Pancreas (tissue), 10 donors: ENCODE measurements at regions not wholly inside any gene's neighbourhood (a gene's known extent, or its start where the extent isn't known, plus 50 kb on each side); places are given as distances from the start of the nearest gene placed in this dataset.

Experiments used
- ATAC-seq, 4 donors: fragments of 200-7000 bp; cut with Tn5 transposase; one replicate each; pipeline versions ENCODE4 v1.8.0 to v1.9.1; 2020; ENCODE audit warnings: mild to moderate bottlenecking in 4 of 4, moderate library complexity in 4 of 4
- DNase-seq, 6 donors: peaks; one replicate each; pipeline ENCODE4 v3.0.0-alpha.2; 2020
- FAIRE-seq: peaks from 2 replicates; lab custom pipeline; 2012; peaks lifted over from hg19 to GRCh38; lab: Jason Lieb, UNC
- H3K27ac ChIP-seq, 4 donors: fragments of 200-600 bp; sonication (generic); 1 replicate in 3 of 4; 2 replicates in 1 of 4; pipeline versions ENCODE4 v1.5.0 to v1.8.0; 2020
- H3K27me3 ChIP-seq, 4 donors: fragments of 200-600 bp; one replicate each; pipeline ENCODE4 v1.8.0; 2021
- H3K36me3 ChIP-seq, 3 donors: fragments of 200-600 bp; sonication (generic) in 1 of 3; one replicate each; pipeline versions ENCODE4 v1.5.0 to v1.8.0; 2020 to 2021
- H3K4me1 ChIP-seq, 3 donors: fragments of 200-600 bp; one replicate each; pipeline ENCODE4 v1.8.0; 2021
- H3K4me3 ChIP-seq, 4 donors: fragments of 200-600 bp; sonication (generic) in 2 of 4; one replicate each; pipeline versions ENCODE4 v1.5.0 to v1.8.0; 2020 to 2021
- H3K9me3 ChIP-seq, 4 donors: fragments of 200-600 bp; one replicate each; pipeline ENCODE4 v1.8.0; 2021
- WGBS, 2 donors: extraction: QIAGEN DNeasy Blood & Tissue Kit; methylation state at CpG; one replicate each; pipeline ENCODE4 v1.1.7; 2013; 5-methylcytosine and 5-hydroxymethylcytosine counted together
- intact Hi-C, 3 donors: fragments of 100-400 bp; cut with DNase I; formaldehyde crosslinking; loops; one replicate each; pipeline versions ENCODE4 v1.11.1 to v1.14.2; 2022
- TF ChIP-seq, protein P1 (sequence below), 4 donors: fragments of 200-600 bp; sonication (generic) in 3 of 4; IDR thresholded peaks; one replicate each; pipeline versions ENCODE4 v1.5.0 to v1.8.0; 2021; ENCODE audit warnings: antibody characterized with exemption in 4 of 4
- donor health status: healthy with polysubstance abuse.
- donor health status: DM: no; HTN: no; CAD: no; lungs with moderate emphysema.
- donor health status: DM: no; HTN: no; CAD: no.
- donor health status: control.
- donor health status: control.
- donor health status: Bipolar disorder and iron deficiency.
- donor health status: DM: yes; HTN: yes; CAD: no.
- donor health status: DM: no; HTN: no; CAD: no.
- donor health status: DM: no; HTN: no; CAD: no.
- donor health status: DM: yes; HTN: yes; CAD: no.

DNA sequence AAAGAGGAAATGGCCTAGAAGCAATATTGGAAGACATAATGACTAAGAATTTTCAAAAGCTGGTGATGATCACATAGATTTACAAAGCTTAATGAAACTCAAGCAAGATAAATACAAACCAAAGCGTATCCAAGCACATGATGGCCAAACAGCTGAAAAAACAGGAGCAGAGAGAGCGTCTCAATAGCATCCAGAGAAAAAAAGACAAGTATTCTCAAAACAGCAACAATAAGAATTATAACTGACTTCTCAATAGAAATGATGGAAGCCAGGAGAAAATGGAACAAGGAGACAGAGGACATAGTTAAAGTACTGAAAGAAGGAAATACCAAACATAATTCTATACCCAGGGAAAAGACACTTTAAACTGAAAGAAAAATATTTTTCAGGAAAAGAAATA is 437.2 kb upstream of the TNP1 start:
- ATAC-seq (no peak), DNase-seq (no peak), FAIRE-seq (no peak)
- no peak overlapping the region for H3K27ac ChIP-seq
- intact Hi-C loops, result no loop called here
- no peaks in the 10 kb centered on the region for H3K27me3 ChIP-seq
- TF ChIP-seq, protein P1, sequence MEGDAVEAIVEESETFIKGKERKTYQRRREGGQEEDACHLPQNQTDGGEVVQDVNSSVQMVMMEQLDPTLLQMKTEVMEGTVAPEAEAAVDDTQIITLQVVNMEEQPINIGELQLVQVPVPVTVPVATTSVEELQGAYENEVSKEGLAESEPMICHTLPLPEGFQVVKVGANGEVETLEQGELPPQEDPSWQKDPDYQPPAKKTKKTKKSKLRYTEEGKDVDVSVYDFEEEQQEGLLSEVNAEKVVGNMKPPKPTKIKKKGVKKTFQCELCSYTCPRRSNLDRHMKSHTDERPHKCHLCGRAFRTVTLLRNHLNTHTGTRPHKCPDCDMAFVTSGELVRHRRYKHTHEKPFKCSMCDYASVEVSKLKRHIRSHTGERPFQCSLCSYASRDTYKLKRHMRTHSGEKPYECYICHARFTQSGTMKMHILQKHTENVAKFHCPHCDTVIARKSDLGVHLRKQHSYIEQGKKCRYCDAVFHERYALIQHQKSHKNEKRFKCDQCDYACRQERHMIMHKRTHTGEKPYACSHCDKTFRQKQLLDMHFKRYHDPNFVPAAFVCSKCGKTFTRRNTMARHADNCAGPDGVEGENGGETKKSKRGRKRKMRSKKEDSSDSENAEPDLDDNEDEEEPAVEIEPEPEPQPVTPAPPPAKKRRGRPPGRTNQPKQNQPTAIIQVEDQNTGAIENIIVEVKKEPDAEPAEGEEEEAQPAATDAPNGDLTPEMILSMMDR (IDR thresholded peaks at IDR 0.05), result no peak
- WGBS, 2 donors, result 83 to 90% methylated on average over 2 of the region's 2 CpGs
- no peaks in the 10 kb centered on the region for H3K9me3 ChIP-seq
- H3K4me3 ChIP-seq, result no peak overlapping the region
- H3K36me3 ChIP-seq, result no peaks in the 10 kb centered on the region
- no peaks in the 10 kb centered on the region for H3K4me1 ChIP-seq

DNA sequence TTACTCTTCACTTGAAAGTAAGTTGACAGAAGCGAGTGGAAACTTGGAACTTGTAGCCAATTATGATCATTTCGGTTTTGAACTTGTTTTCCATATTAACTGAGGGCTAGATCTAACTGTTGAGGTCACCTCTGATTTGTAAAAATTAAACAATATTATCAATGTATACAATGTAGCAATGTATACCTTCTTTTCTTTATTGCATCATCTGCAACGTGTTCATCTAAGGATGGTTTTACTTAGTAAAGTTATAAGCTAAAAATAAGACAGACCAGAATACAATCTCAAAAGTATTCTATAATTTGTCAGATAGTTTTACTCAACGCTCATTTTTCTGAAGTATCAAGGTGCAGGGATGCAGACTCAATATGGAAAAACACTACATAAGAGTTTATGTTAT is 435.0 kb upstream of the TNP1 start:
- ATAC-seq (no peak), FAIRE-seq (no peak), DNase-seq (no peak)
- TF ChIP-seq, protein P1 (IDR thresholded peaks at IDR 0.05), result no peak
- no peak overlapping the region for H3K27ac ChIP-seq
- H3K36me3 ChIP-seq, result no peaks in the 10 kb centered on the region
- peaks cover 0 to 3% (median 0%) of the 10 kb centered on the region in 3 donors for H3K4me1 ChIP-seq
- 56 to 59% methylated on average over 4 of the region's 4 CpGs for WGBS, 2 donors
- intact Hi-C loops, result no loop called here
- no peak overlapping the region for H3K4me3 ChIP-seq
- no peaks in the 10 kb centered on the region for H3K9me3 ChIP-seq
- no peaks in the 10 kb centered on the region for H3K27me3 ChIP-seq

DNA sequence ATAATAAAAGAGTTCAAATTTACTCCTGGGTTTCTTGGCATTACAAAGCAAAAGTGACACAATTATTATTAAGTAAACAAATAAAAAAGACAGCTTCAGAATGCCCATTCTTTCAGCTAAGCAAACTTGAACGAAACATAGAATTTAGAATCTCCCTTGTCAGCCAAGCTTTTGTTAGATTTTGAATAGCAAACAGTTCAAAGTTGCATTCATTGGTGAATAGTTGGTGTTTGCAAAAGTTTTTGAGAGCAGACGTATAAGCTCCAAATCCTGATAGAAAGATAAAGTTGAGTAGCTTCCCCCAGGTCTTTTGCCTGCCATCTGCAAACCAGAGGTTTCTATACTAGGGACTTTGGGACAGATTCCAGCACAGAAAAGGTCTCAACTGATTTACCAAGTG is 434.3 kb upstream of the TNP1 start:
- intact Hi-C loops, result no loop called here
- WGBS, 2 donors, result 27 to 33% methylated on average over 2 of the region's 2 CpGs
- H3K27me3 ChIP-seq, result no peaks in the 10 kb centered on the region
- no peak overlapping the region for H3K4me3 ChIP-seq
- TF ChIP-seq, protein P1 (IDR thresholded peaks at IDR 0.05), result no peak
- no peak overlapping the region for H3K27ac ChIP-seq
- H3K36me3 ChIP-seq, result no peaks in the 10 kb centered on the region
- FAIRE-seq (no peak), ATAC-seq (no peak), DNase-seq (no peak)
- H3K9me3 ChIP-seq, result no peaks in the 10 kb centered on the region
- H3K4me1 ChIP-seq, result peaks cover 0 to 9% (median 6%) of the 10 kb centered on the region in 3 donors

DNA sequence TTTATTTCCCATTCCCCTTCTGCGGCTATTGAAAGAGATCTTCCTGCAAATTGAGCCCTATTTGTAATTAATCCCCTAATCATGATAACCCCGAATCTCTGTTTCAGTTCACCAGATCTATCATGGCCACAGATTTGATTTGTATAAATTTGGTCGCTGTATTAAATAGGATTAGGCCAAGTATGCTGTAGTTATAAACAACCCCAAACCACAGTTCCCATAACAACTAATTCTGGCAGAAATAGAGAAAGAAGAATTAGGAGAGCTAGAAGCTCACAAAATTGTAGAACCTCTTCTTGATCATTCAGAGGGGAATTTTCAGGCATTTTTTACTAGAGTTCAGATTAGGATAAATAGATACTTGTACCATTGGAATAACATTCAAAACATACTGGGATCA is 433.7 kb upstream of the TNP1 start:
- Histone ChIP-seq H3K4me3 (no peak overlapping the region), H3K27ac (no peak overlapping the region), H3K27me3 (no peaks in the 10 kb centered on the region), H3K36me3 (no peaks in the 10 kb centered on the region), H3K9me3 (no peaks in the 10 kb centered on the region), H3K4me1 (peaks cover 0 to 9% (median 7%) of the 10 kb centered on the region in 3 donors)
- FAIRE-seq (no peak), DNase-seq (no peak), ATAC-seq (no peak)
- intact Hi-C loops, result no loop called here
- TF ChIP-seq, protein P1 (IDR thresholded peaks at IDR 0.05), result no peak
- WGBS, 2 donors, result 83 to 91% methylated on average over 3 of the region's 3 CpGs

DNA sequence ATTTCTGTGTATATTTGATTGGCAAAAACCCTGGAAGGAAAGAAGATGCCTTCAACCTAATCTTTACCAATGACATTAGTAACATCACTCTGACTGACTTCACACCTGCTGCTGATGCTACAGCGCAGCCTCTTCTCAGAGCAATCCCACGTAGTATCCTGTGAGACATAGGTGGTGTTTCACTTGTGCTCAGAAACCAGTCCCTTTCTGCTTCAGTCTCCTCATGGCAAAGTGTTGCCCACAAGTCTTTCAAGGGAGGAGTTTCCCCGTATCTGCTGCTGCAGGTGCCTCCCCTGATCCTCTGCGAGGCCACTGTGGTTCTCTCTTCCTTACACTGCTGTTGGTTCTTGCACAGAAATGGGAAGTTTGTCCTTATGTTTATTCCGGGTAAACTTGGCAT is 433.2 kb upstream of the TNP1 start:
- H3K4me1 ChIP-seq, result peaks cover 0 to 9% (median 7%) of the 10 kb centered on the region in 3 donors
- no peaks in the 10 kb centered on the region for H3K9me3 ChIP-seq
- H3K27me3 ChIP-seq, result no peaks in the 10 kb centered on the region
- WGBS, 2 donors, result 88 to 96% methylated on average over 5 of the region's 5 CpGs
- FAIRE-seq (no peak), DNase-seq (no peak), ATAC-seq (no peak)
- intact Hi-C loops, result no loop called here
- H3K36me3 ChIP-seq, result no peaks in the 10 kb centered on the region
- TF ChIP-seq, protein P1 (IDR thresholded peaks at IDR 0.05), result no peak
- H3K27ac ChIP-seq, result no peak overlapping the region
- no peak overlapping the region for H3K4me3 ChIP-seq
